Suprapubic skin (tissue), 4 donors: ENCODE measurements at regions not wholly inside any gene's neighbourhood (a gene's known extent, or its start where the extent isn't known, plus 50 kb on each side); places are given as distances from the start of the nearest gene placed in this dataset.

Experiments used
- CTCF ChIP-seq, 2 donors: fragments of 200-600 bp in 1 of 2; fragments of 450-650 bp in 1 of 2; sonication (generic) in 1 of 2; IDR thresholded peaks; one replicate each; pipeline ENCODE4 v1.5.1; 2016 to 2019; ENCODE audit warnings: antibody characterized with exemption in 2 of 2, mild to moderate bottlenecking in 1 of 2, moderate library complexity in 1 of 2
- EP300 ChIP-seq: sonication (generic); formaldehyde crosslinking; IDR thresholded peaks from one replicate; pipeline ENCODE4 v1.6.1; 2017; ENCODE audit warnings: antibody characterized with exemption
- POLR2AphosphoS5 ChIP-seq, 3 donors: sonication (generic); formaldehyde crosslinking; IDR thresholded peaks; one replicate each; pipeline ENCODE4 v1.6.1; 2017; ENCODE audit warnings: antibody characterized with exemption in 3 of 3

GRCh38 chr15:70192041-70192440, 94.3 kb upstream of the TLE3 start:
- TF ChIP-seq CTCF (IDR thresholded peaks at IDR 0.05) (no peak), POLR2AphosphoS5 (IDR thresholded peaks at IDR 0.05) (no peak), EP300 (no peak)
